H1 (cell line): ENCODE measurements at regions not wholly inside any gene's neighbourhood (a gene's known extent, or its start where the extent isn't known, plus 50 kb on each side); places are given as distances from the start of the nearest gene placed in this dataset.

ENCODE experiments used
- CTCF ChIA-PET: fragments of 300-600 bp; sonication (Branson Sonifier 250); formaldehyde crosslinking; loops from one replicate; lab custom pipeline; 2021; ENCODE audit not compliant: partially characterized antibody; lab: Charles Lee
- POLR2A ChIA-PET: fragments of 300-600 bp; sonication (Branson Sonifier 250); formaldehyde crosslinking; loops from one replicate; lab custom pipeline; 2021; ENCODE audit warnings: inconsistent platforms; ENCODE audit not compliant: partially characterized antibody; lab: Charles Lee
- DNase-seq, 2 experiments: peaks; one replicate each; pipeline versions ENCODE4 v3.0.0 to v3.0.0-alpha.2; 2010 to 2022; ENCODE audit warnings: low spot score in 2 of 2, low read depth in 1 of 2, mixed read lengths in 1 of 2
- FAIRE-seq: peaks from 2 replicates; lab custom pipeline; 2011; peaks lifted over from hg19 to GRCh38; lab: Jason Lieb, UNC
- H2AFZ ChIP-seq: 2 replicates; pipeline ENCODE4 v1.8.1; 2012; ENCODE audit warnings: low read length, inconsistent platforms
- H2AK5ac ChIP-seq: 2 replicates; pipeline ENCODE4 v1.6.1; 2013; ENCODE audit warnings: low read depth, low read length
- H2BK120ac ChIP-seq: replicated peaks from 2 replicates; pipeline ENCODE3; 2013; ENCODE audit warnings: low read depth, low read length, inconsistent platforms
- H2BK12ac ChIP-seq: 2 replicates; pipeline ENCODE4 v1.6.1; 2013; ENCODE audit warnings: low read depth, low read length
- H2BK15ac ChIP-seq: 2 replicates; pipeline ENCODE4 v1.6.1; 2013; ENCODE audit warnings: low read length
- H2BK20ac ChIP-seq: 2 replicates; pipeline ENCODE4 v1.6.1; 2013; ENCODE audit warnings: low read length
- H2BK5ac ChIP-seq: 2 replicates; pipeline ENCODE4 v1.6.1; 2013; ENCODE audit warnings: low read depth, low read length
- H3K14ac ChIP-seq: 2 replicates; pipeline ENCODE4 v1.6.1; 2013; ENCODE audit warnings: inconsistent platforms; ENCODE audit not compliant: insufficient read length
- H3K18ac ChIP-seq: 2 replicates; pipeline ENCODE4 v1.6.1; 2013; ENCODE audit warnings: low read length; ENCODE audit errors: extremely low read depth
- H3K23ac ChIP-seq: 2 replicates; pipeline ENCODE4 v1.6.1; 2013; ENCODE audit warnings: inconsistent platforms; ENCODE audit not compliant: insufficient read length
- H3K23me2 ChIP-seq: 2 replicates; pipeline ENCODE4 v1.6.1; 2013; ENCODE audit warnings: low read depth, low read length
- H3K27ac ChIP-seq: 2 replicates; pipeline ENCODE4 v1.6.1; 2011; ENCODE audit warnings: low read depth, low read length, inconsistent platforms
- H3K27me3 ChIP-seq, 4 experiments: replicated peaks in 1 of 4; 1 replicate in 1 of 4; 2 replicates in 3 of 4; pipeline versions ENCODE4 v1.6.1 to v1.8.1; 2011 to 2013; ENCODE audit warnings: low read length in 3 of 4, mild to moderate bottlenecking in 3 of 4, inconsistent platforms in 2 of 4, mixed read lengths in 2 of 4, moderate library complexity in 1 of 4; ENCODE audit not compliant: control insufficient read depth in 3 of 4, insufficient read depth in 3 of 4; ENCODE audit errors: extremely low read depth in 1 of 4
- H3K36me3 ChIP-seq, 4 experiments: 2 replicates each; pipeline versions ENCODE4 v1.6.1 to v1.8.1; 2011 to 2013; ENCODE audit warnings: mild to moderate bottlenecking in 4 of 4, low read length in 3 of 4, moderate library complexity in 2 of 4, control low read depth in 1 of 4, inconsistent platforms in 1 of 4; ENCODE audit not compliant: insufficient read depth in 4 of 4, control insufficient read depth in 2 of 4
- H3K4ac ChIP-seq: replicated peaks from 2 replicates; pipeline ENCODE3; 2013; ENCODE audit warnings: low read length, low read depth, mixed read lengths, inconsistent platforms; ENCODE audit not compliant: insufficient read length
- H3K4me1 ChIP-seq, 4 experiments: replicated peaks in 1 of 4; 1 replicate in 1 of 4; 2 replicates in 3 of 4; pipeline versions ENCODE4 v1.6.1 to v1.8.1; 2011 to 2013; ENCODE audit warnings: low read length in 3 of 4, inconsistent platforms in 2 of 4, mixed read lengths in 1 of 4; ENCODE audit not compliant: insufficient read depth in 4 of 4, control insufficient read depth in 3 of 4
- H3K4me2 ChIP-seq, 2 experiments: 2 replicates each; pipeline versions ENCODE4 v1.6.1 to v1.8.1; 2011 to 2013; ENCODE audit warnings: low read depth in 2 of 2, low read length in 2 of 2, control low read depth in 1 of 2, inconsistent platforms in 1 of 2, mild to moderate bottlenecking in 1 of 2; ENCODE audit not compliant: insufficient read depth in 1 of 2
- H3K4me3 ChIP-seq, 4 experiments: fragments of 200-600, 300-600 bp in 1 of 4; sonication (generic), shearing (Covaris generic), sonication (Bioruptor Twin) in 1 of 4; 2 replicates each; pipeline versions ENCODE4 v1.5.1 to v1.8.1; 2011 to 2016; ENCODE audit warnings: low read length in 4 of 4, low read depth in 3 of 4, control low read depth in 2 of 4, inconsistent platforms in 2 of 4, mild to moderate bottlenecking in 2 of 4, mixed read lengths in 1 of 4, moderate library complexity in 1 of 4; ENCODE audit not compliant: insufficient read depth in 2 of 4; ENCODE audit errors: extremely low read depth in 1 of 4
- H3K56ac ChIP-seq: replicated peaks from 2 replicates; pipeline ENCODE3; 2013; ENCODE audit warnings: low read depth, mild to moderate bottlenecking, mixed read lengths, low read length, inconsistent platforms; ENCODE audit not compliant: insufficient read length
- H3K79me1 ChIP-seq: 2 replicates; pipeline ENCODE4 v1.6.1; 2013; ENCODE audit warnings: low read depth, low read length, control low read depth
- H3K79me2 ChIP-seq, 2 experiments: 2 replicates each; pipeline versions ENCODE4 v1.6.1 to v1.8.1; 2012 to 2013; ENCODE audit warnings: low read length in 2 of 2, mild to moderate bottlenecking in 2 of 2, inconsistent platforms in 1 of 2; ENCODE audit not compliant: insufficient read depth in 2 of 2, control insufficient read depth in 1 of 2
- H3K9ac ChIP-seq, 4 experiments: replicated peaks in 1 of 4; 1 replicate in 1 of 4; 2 replicates in 3 of 4; pipeline versions ENCODE4 v1.6.1 to v1.8.1; 2011 to 2013; ENCODE audit warnings: low read depth in 3 of 4, low read length in 3 of 4, control low read depth in 2 of 4, mild to moderate bottlenecking in 2 of 4, moderate library complexity in 2 of 4, inconsistent platforms in 1 of 4; ENCODE audit errors: extremely low read depth in 1 of 4
- H3K9me3 ChIP-seq, 2 experiments: 2 replicates each; pipeline versions ENCODE4 v1.6.1 to v1.8.1; 2012 to 2013; ENCODE audit warnings: mild to moderate bottlenecking in 2 of 2, moderate library complexity in 2 of 2, control low read depth in 1 of 2, inconsistent platforms in 1 of 2, low read depth in 1 of 2, low read length in 1 of 2, mixed read lengths in 1 of 2; ENCODE audit not compliant: insufficient read depth in 2 of 2
- H4K20me1 ChIP-seq, 2 experiments: replicated peaks in 1 of 2; 2 replicates each; pipeline versions ENCODE3 to v1.8.1; 2011 to 2013; ENCODE audit warnings: inconsistent platforms in 2 of 2, low read length in 2 of 2, mild to moderate bottlenecking in 1 of 2; ENCODE audit not compliant: insufficient read depth in 2 of 2, control insufficient read depth in 1 of 2
- H4K5ac ChIP-seq: 2 replicates; pipeline ENCODE4 v1.6.1; 2013; ENCODE audit warnings: low read length, low read depth, mixed read lengths, inconsistent platforms; ENCODE audit not compliant: insufficient read length
- H4K8ac ChIP-seq: 2 replicates; pipeline ENCODE4 v1.8.0; 2013; ENCODE audit warnings: mild to moderate bottlenecking, moderate library complexity, low read length, inconsistent platforms; ENCODE audit not compliant: insufficient read depth; ENCODE audit errors: extremely low read depth
- H4K91ac ChIP-seq: replicated peaks from 2 replicates; pipeline ENCODE3; 2013; ENCODE audit warnings: low read length, mixed read lengths, inconsistent platforms; ENCODE audit not compliant: insufficient read length
- ATF2 ChIP-seq: IDR thresholded peaks from 2 replicates; pipeline ENCODE4 v1.6.1; 2012; ENCODE audit warnings: low read length, inconsistent platforms
- NANOG ChIP-seq: IDR thresholded peaks from 2 replicates; pipeline ENCODE4 v1.6.1; 2011; ENCODE audit warnings: low read length, low read depth, mild to moderate bottlenecking, inconsistent platforms; ENCODE audit not compliant: insufficient read depth, poor library complexity, severe bottlenecking
- SIN3A ChIP-seq, 2 experiments: IDR thresholded peaks in 1 of 2; conservative IDR thresholded peaks in 1 of 2; 2 replicates each; pipeline ENCODE4 v1.6.1; 2011 to 2012; ENCODE audit warnings: low read length in 2 of 2, improper control_type of control experiment in 1 of 2, low read depth in 1 of 2, mild to moderate bottlenecking in 1 of 2
- WGBS, 2 experiments: shearing (Covaris generic) in 1 of 2; methylation state at CpG; one replicate each; pipeline versions ENCODE4 v1.1.6 to v1.1.7; 2013 to 2015; ENCODE audit warnings: low lambda C conversion rate in 2 of 2, mixed read lengths in 2 of 2, inconsistent platforms in 1 of 2, low coverage in 1 of 2, missing lambda C conversion rate in 1 of 2; ENCODE audit not compliant: insufficient replicate concordance in 2 of 2, insufficient coverage in 1 of 2, insufficient read length in 1 of 2; ENCODE audit errors: extremely low coverage in 1 of 2, missing lambda C conversion rate in 1 of 2; 5-methylcytosine and 5-hydroxymethylcytosine counted together

GRCh38 chr9:104319685-104320084 lies 184.4 kb upstream of the OR13F1 start:
- H2AFZ ChIP-seq, result no peak overlapping the region
- no peaks in the 10 kb centered on the region for H4K20me1 ChIP-seq
- no peaks in the 10 kb centered on the region for H3K79me1 ChIP-seq
- H3K27me3 ChIP-seq, result no peaks in the 10 kb centered on the region
- no peak overlapping the region for H4K5ac ChIP-seq
- CTCF ChIA-PET, result interaction anchor here (1.4 to 3.4 kb wide), 2 partner anchors 13 to 144 kb away, joined by 3 to 8 read pairs; no protein-coding TSS in a partner anchor
- no peak for DNase-seq
- H2AK5ac ChIP-seq, result no peak overlapping the region
- H3K4ac ChIP-seq, result no peak overlapping the region
- H4K91ac ChIP-seq, result no peak overlapping the region
- no peaks in the 10 kb centered on the region for H3K79me2 ChIP-seq
- no peak overlapping the region for H4K8ac ChIP-seq
- POLR2A ChIA-PET, result no interaction called here
- H3K4me2 ChIP-seq, result no peak overlapping the region
- no peak overlapping the region for H3K23ac ChIP-seq
- no peak overlapping the region for H3K27ac ChIP-seq
- H3K4me1 ChIP-seq, result no peaks in the 10 kb centered on the region
- H2BK20ac ChIP-seq, result no peak overlapping the region
- 88% methylated on average over 3 of the region's 3 CpGs; no CpG with 5 or more reads in 1 of the 2 experiments for WGBS, 2 experiments
- peaks cover 3 to 15% of the 10 kb centered on the region in 2 experiments; a peak in 3 of 4 replicates for H3K9me3 ChIP-seq
- no peak overlapping the region for H3K4me3 ChIP-seq
- H2BK5ac ChIP-seq, result no peak overlapping the region
- no peaks in the 10 kb centered on the region for H3K23me2 ChIP-seq
- no peak overlapping the region for H3K14ac ChIP-seq
- no peak overlapping the region for H3K18ac ChIP-seq
- no peak overlapping the region for H2BK12ac ChIP-seq
- H2BK15ac ChIP-seq, result no peak overlapping the region
- no peak overlapping the region for H3K56ac ChIP-seq
- TF ChIP-seq NANOG, result no peak
- no peak for TF ChIP-seq ATF2
- no peak for TF ChIP-seq SIN3A (conservative IDR thresholded peaks at IDR 0.05 in 1 of 2, IDR thresholded peaks at IDR 0.05 in 1 of 2; ENCODE audit: low read depth in 1 of 2, low read length in 2 of 2)
- H3K36me3 ChIP-seq, result no peaks in the 10 kb centered on the region; a peak in 1 of 8 replicates
- no peak overlapping the region for H3K9ac ChIP-seq
- no peak for FAIRE-seq
- H2BK120ac ChIP-seq, result no peak overlapping the region
